Cardiac muscle cell (in vitro differentiated cells and primary cell): ENCODE measurements at regions not wholly inside any gene's neighbourhood (a gene's known extent, or its start where the extent isn't known, plus 50 kb on each side); places are given as distances from the start of the nearest gene placed in this dataset.
"Not testable (repeated sequence)": the region's sequence is repeated elsewhere in the genome, so short reads cannot be mapped to it uniquely, and the experiment has no call there.

Experiments used
- DNase-seq, 2 donors: peaks; one replicate each; pipeline versions ENCODE4 v3.0.0 to v3.0.0-alpha.2; 2010 to 2017; ENCODE audit warnings: low read depth in 1 of 2, low spot score in 1 of 2
- H3K27ac ChIP-seq: fragments of 200-600 bp; sonication (generic); 2 replicates; pipeline ENCODE4 v1.5.1; 2016
- H3K27me3 ChIP-seq: fragments of 200-600 bp; sonication (generic); 2 replicates; pipeline ENCODE4 v1.6.0; 2016; ENCODE audit warnings: control low read depth
- H3K36me3 ChIP-seq: fragments of 200-600 bp; sonication (generic); 2 replicates; pipeline ENCODE4 v1.5.1; 2016; ENCODE audit warnings: control low read depth
- H3K4me1 ChIP-seq: fragments of 200-600 bp; sonication (generic); 2 replicates; pipeline ENCODE4 v1.8.1; 2017; ENCODE audit warnings: low read depth, mild to moderate bottlenecking, mixed run types
- H3K4me3 ChIP-seq: fragments of 200-600 bp; sonication (generic); 2 replicates; pipeline ENCODE4 v1.5.1; 2016; ENCODE audit warnings: mild to moderate bottlenecking
- H3K9me3 ChIP-seq: fragments of 200-600 bp; sonication (generic); 2 replicates; pipeline ENCODE4 v1.5.1; 2017; ENCODE audit warnings: low read depth, mild to moderate bottlenecking, control low read depth
- TF ChIP-seq, protein P1 (sequence below): IDR thresholded peaks from 2 replicates; pipeline ENCODE4 v1.5.1; 2012; ENCODE audit warnings: low read depth, mild to moderate bottlenecking, low read length

DNA sequence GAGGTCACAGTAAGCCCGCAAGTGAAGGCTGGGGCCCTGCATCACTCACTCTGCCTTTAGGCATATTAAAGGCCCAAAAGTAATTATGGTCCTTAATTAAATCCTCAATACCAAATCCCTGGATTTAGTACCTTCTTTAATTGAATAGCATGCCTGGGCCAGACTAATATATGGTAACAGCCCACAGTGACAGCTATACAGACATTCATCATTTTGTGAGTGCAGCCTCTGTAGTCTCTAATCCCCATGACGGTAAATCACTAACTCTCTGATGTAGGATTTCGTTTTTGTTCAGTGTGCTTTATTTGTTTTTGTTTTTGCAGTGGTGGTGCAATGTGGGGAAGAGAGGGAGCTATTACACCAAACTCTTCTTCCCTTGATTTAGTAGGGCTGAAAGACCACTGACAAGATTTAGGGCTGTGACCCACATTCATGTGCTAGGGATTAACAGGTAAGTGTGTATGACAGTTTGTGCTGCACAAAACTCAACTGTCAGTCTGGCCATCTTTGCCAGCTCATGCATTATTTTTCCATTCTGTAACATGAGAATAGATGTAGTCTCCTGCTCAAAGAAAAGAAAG, 60.6 kb upstream of the SLC39A8 start:
- Histone ChIP-seq H3K27ac (no peak overlapping the region), H3K4me1 (no peaks in the 10 kb centered on the region), H3K27me3 (no peaks in the 10 kb centered on the region), H3K4me3 (no peak overlapping the region), H3K36me3 (no peaks in the 10 kb centered on the region), H3K9me3 (no peaks in the 10 kb centered on the region)
- DNase-seq: no peak
- TF ChIP-seq, protein P1, sequence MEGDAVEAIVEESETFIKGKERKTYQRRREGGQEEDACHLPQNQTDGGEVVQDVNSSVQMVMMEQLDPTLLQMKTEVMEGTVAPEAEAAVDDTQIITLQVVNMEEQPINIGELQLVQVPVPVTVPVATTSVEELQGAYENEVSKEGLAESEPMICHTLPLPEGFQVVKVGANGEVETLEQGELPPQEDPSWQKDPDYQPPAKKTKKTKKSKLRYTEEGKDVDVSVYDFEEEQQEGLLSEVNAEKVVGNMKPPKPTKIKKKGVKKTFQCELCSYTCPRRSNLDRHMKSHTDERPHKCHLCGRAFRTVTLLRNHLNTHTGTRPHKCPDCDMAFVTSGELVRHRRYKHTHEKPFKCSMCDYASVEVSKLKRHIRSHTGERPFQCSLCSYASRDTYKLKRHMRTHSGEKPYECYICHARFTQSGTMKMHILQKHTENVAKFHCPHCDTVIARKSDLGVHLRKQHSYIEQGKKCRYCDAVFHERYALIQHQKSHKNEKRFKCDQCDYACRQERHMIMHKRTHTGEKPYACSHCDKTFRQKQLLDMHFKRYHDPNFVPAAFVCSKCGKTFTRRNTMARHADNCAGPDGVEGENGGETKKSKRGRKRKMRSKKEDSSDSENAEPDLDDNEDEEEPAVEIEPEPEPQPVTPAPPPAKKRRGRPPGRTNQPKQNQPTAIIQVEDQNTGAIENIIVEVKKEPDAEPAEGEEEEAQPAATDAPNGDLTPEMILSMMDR: no peak

DNA sequence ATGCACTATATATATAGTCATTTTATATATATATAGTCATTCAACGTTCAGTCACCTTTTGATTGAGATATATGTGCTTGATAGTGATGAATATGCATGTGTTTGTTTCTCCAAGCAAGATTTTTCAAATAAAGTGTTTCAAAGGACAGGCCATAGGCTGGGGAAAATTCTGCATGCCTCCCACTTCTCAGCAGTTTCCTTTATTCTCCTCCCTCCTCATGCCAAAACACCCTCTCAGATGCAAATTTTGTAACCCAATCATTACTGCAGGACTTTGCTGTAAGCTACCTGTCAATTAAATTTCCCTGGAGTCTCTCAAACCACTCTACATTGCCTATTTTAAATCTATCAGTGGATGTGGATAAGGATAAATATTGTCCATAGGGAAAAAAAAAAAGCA, 65.6 kb upstream of the SLC39A8 start:
- H3K9me3 ChIP-seq, H3K4me3 ChIP-seq, H3K4me1 ChIP-seq, H3K27ac ChIP-seq, H3K27me3 ChIP-seq, H3K36me3 ChIP-seq, DNase-seq: not testable (repeated sequence)

DNA sequence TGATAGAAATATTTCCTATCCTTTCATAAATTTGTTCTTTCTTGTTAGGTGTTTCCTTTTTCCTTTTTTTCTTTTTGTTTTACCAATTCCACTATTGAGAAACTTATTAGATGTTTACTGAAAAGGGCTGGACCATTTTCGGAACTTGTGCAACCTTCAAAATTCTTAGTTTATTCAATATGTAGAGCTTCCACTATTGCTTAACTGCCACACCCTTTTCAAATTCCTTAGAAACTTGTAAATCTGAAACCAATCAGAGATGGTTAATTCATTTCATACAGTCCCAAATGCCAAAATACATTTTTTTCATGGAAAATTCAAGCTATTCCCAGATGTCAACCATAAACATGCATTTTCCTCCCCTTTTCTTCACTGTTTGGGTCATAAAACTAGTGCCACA, 66.1 kb upstream of the SLC39A8 start:
- Histone ChIP-seq H3K4me1 (no peaks in the 10 kb centered on the region), H3K9me3 (no peaks in the 10 kb centered on the region), H3K36me3 (no peaks in the 10 kb centered on the region), H3K4me3 (no peak overlapping the region), H3K27ac (no peak overlapping the region), H3K27me3 (no peaks in the 10 kb centered on the region)
- TF ChIP-seq, protein P1: no peak
- DNase-seq: no peak

DNA sequence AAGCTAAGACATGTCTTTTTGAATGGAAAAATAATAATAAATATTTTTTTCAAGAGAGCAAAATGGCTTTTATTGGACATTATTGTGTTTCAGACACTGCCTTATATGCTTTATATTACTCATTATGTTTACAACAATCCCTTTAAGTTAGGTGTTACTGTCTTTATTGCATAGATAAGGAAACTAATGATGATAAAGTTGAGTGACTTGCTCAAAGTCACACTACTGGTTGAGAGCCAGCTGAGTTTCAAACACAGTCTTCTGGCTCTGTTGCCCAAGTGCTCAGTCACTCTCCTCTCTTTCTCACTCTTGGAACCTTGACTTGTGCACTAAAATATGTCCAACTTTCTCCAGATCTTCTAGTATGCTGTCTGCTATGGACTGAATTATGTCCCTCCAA, 71.5 kb upstream of the SLC39A8 start:
- no peak overlapping the region for H3K4me3 ChIP-seq
- TF ChIP-seq, protein P1: no peak
- DNase-seq: no peak
- no peak overlapping the region for H3K27ac ChIP-seq
- no peaks in the 10 kb centered on the region for H3K36me3 ChIP-seq
- no peaks in the 10 kb centered on the region for H3K4me1 ChIP-seq
- H3K27me3 ChIP-seq: no peaks in the 10 kb centered on the region
- H3K9me3 ChIP-seq: no peaks in the 10 kb centered on the region

DNA sequence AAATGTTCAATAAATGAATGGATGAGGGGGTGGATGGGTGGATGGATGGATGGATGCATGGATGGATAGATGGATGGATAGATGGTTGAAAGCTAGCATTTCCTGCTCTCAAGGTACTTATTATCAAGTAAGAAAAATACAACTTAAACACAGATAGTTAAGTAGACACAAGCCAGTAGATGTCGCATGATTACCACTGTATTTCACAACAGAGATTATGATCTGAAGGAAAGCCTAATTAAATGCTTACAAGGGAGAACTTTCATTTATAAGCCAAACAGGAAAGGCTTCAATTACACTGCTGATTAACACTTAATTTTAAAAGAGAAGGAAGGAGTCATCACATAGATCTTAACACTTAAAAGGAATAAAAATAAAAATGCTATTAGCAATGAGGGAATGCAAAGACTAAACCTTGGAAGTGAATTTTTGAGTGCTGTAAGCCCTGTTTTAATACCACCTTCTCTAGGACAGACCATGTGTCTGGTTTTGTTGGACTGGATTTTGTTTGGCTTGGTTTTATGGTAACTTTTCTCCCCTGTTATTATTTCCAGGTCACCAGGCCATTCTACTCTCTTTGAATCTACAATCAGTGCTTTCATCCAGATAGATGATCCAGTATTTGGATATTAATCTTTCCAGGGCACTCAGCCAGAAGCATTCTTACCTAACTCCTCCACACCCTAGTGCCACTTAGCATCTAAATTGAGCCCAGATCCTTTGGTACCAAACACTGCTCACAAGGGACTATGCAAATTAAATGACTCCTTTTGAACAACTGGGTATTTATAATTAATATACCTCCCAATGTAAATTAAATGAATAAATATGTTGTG, 75.5 kb upstream of the SLC39A8 start:
- H3K9me3 ChIP-seq: no peaks in the 10 kb centered on the region
- no peak for DNase-seq
- H3K27me3 ChIP-seq: no peaks in the 10 kb centered on the region
- TF ChIP-seq, protein P1: no peak
- no peak overlapping the region for H3K4me3 ChIP-seq
- H3K4me1 ChIP-seq: no peaks in the 10 kb centered on the region
- no peak overlapping the region for H3K27ac ChIP-seq
- no peaks in the 10 kb centered on the region for H3K36me3 ChIP-seq

DNA sequence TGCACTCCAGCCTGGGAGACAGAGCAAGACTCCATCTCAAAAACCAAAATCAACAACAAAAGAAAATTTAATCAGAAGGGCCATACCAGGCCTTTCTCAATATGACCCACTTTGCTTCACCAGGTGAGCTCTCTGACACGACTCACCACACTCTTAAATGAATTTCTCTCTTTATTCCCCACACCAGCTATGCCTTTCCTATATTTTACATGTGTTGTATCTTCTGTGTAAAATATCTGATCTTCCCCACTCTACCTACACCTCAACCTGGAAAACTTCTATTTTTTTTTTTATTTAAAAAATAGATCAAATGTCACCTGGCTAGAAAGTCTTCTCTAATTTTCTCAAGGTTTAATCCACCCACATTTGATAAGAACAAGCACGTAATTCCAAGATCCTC, 77.6 kb upstream of the SLC39A8 start:
- H3K4me1 ChIP-seq: no peaks in the 10 kb centered on the region
- no peak overlapping the region for H3K27ac ChIP-seq
- H3K9me3 ChIP-seq: no peaks in the 10 kb centered on the region
- TF ChIP-seq, protein P1: no peak
- no peak overlapping the region for H3K4me3 ChIP-seq
- no peak for DNase-seq
- no peaks in the 10 kb centered on the region for H3K36me3 ChIP-seq
- no peaks in the 10 kb centered on the region for H3K27me3 ChIP-seq
